Smooth muscle cell (in vitro differentiated cells): ENCODE measurements at regions not wholly inside any gene's neighbourhood (a gene's known extent, or its start where the extent isn't known, plus 50 kb on each side); places are given as distances from the start of the nearest gene placed in this dataset.

Experiments used
- DNase-seq: peaks from one replicate; lab custom pipeline; 2025; ENCODE audit not compliant: unreplicated experiment; lab: John Stamatoyannopoulos, UW
- H2AFZ ChIP-seq: fragments of 200-600 bp; sonication (generic); 2 replicates; pipeline ENCODE4 v1.6.0; 2016; ENCODE audit warnings: antibody characterized with exemption, low read depth, mild to moderate bottlenecking
- H3F3A ChIP-seq: fragments of 200-600 bp; sonication (generic); 2 replicates; pipeline ENCODE4 v1.6.0; 2017; ENCODE audit warnings: antibody characterized with exemption, low read depth
- H3K27ac ChIP-seq: fragments of 200-600 bp; sonication (generic); 2 replicates; pipeline ENCODE4 v1.5.1; 2016; ENCODE audit warnings: low read depth, mild to moderate bottlenecking
- H3K27me3 ChIP-seq: fragments of 200-600 bp; sonication (generic); 2 replicates; pipeline ENCODE4 v1.6.1; 2016; ENCODE audit warnings: low read depth, mild to moderate bottlenecking
- H3K36me3 ChIP-seq: fragments of 200-600 bp; sonication (generic); 2 replicates; pipeline ENCODE4 v1.5.1; 2016; ENCODE audit warnings: low read depth
- H3K4me1 ChIP-seq: fragments of 200-600 bp; sonication (generic); 2 replicates; pipeline ENCODE4 v1.5.1; 2016; ENCODE audit warnings: low read depth
- H3K4me2 ChIP-seq: fragments of 200-600 bp; sonication (generic); 2 replicates; pipeline ENCODE4 v1.6.0; 2016; ENCODE audit warnings: mild to moderate bottlenecking
- H3K4me3 ChIP-seq: fragments of 200-600 bp; sonication (generic); 2 replicates; pipeline ENCODE4 v1.5.1; 2016; ENCODE audit warnings: mild to moderate bottlenecking
- H3K79me2 ChIP-seq: fragments of 200-600 bp; sonication (generic); 2 replicates; pipeline ENCODE4 v1.6.0; 2016; ENCODE audit warnings: low read depth, mild to moderate bottlenecking
- H3K9ac ChIP-seq: fragments of 200-600 bp; sonication (generic); 2 replicates; pipeline ENCODE4 v1.6.0; 2016; ENCODE audit warnings: low read depth
- H3K9me3 ChIP-seq: fragments of 200-600 bp; sonication (generic); replicated peaks from 2 replicates; pipeline ENCODE4 v1.5.1; 2016; ENCODE audit warnings: low read depth
- H4K20me1 ChIP-seq: fragments of 200-600 bp; sonication (generic); 2 replicates; pipeline ENCODE4 v1.6.0; 2016; ENCODE audit warnings: low read depth
- WGBS: methylation state at CpG from one replicate; pipeline ENCODE4 v1.1.7; 2016; ENCODE audit warnings: low lambda C conversion rate; 5-methylcytosine and 5-hydroxymethylcytosine counted together
- TF ChIP-seq, protein P1 (sequence below): fragments of 200-600 bp; sonication (generic); IDR thresholded peaks from 2 replicates; pipeline ENCODE4 v1.5.1; 2017; ENCODE audit warnings: borderline replicate concordance, mild to moderate bottlenecking, antibody characterized with exemption; ENCODE audit not compliant: insufficient read depth, poor library complexity, severe bottlenecking

DNA sequence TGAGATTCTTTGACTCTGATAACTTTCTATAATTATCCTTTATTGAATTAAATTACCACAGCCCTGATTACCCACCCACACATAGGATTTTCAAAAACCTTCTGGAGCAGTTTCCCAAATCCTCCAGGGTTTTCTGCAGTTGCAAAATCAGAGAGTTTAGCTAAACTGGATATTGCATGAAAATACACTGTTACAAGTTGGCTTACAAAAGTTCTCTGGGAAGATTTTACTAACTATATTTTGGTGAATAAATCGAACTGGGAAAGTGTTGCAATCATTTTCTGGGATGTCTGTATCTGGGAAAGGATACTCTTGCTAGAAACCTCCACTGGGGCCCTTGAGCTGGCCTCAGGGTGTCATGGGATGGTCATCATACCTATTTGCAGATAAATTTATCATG lies 97.6 kb upstream of the STMND1 start:
- Histone ChIP-seq H3K27me3 (no peaks in the 10 kb centered on the region), H4K20me1 (no peaks in the 10 kb centered on the region), H3K9ac (no peak overlapping the region), H2AFZ (no peak overlapping the region), H3K27ac (peak overlapping the region; percentile 30), H3F3A (no peaks in the 10 kb centered on the region), H3K9me3 (no peaks in the 10 kb centered on the region), H3K36me3 (peaks cover 5% of the 10 kb centered on the region), H3K4me3 (no peak overlapping the region), H3K4me1 (peaks cover 5% of the 10 kb centered on the region), H3K79me2 (no peaks in the 10 kb centered on the region), H3K4me2 (peak overlapping the region; percentile 38)
- DNase-seq, result no peak
- TF ChIP-seq, protein P1, sequence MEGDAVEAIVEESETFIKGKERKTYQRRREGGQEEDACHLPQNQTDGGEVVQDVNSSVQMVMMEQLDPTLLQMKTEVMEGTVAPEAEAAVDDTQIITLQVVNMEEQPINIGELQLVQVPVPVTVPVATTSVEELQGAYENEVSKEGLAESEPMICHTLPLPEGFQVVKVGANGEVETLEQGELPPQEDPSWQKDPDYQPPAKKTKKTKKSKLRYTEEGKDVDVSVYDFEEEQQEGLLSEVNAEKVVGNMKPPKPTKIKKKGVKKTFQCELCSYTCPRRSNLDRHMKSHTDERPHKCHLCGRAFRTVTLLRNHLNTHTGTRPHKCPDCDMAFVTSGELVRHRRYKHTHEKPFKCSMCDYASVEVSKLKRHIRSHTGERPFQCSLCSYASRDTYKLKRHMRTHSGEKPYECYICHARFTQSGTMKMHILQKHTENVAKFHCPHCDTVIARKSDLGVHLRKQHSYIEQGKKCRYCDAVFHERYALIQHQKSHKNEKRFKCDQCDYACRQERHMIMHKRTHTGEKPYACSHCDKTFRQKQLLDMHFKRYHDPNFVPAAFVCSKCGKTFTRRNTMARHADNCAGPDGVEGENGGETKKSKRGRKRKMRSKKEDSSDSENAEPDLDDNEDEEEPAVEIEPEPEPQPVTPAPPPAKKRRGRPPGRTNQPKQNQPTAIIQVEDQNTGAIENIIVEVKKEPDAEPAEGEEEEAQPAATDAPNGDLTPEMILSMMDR, result no peak
- WGBS, result 13% methylated on average over 1 of the region's 1 CpG

DNA sequence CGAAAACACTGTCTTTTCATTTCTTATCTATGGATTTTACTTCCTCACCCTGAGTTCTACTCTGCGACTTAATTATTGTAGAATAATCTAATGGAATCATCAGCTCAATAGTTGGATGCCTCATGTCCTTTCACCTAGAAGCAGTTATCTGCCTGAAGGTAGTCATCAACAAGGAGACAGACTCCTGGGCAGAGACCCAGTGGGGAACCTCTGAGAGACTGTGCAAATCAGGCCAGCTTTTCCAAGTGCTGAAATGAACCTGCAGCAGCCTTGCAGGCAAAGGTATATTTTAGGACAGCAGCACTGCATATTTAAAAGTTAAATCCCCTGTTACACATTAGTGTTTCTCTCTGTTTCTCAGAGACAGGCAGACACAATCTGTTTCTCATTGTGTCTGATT lies 99.7 kb upstream of the STMND1 start:
- H3K4me3 ChIP-seq, result no peak overlapping the region
- no peak overlapping the region for H3K9ac ChIP-seq
- no peak overlapping the region for H3K27ac ChIP-seq
- peaks cover 5% of the 10 kb centered on the region for H3K4me1 ChIP-seq
- H3K36me3 ChIP-seq, result no peaks in the 10 kb centered on the region
- no peaks in the 10 kb centered on the region for H3K9me3 ChIP-seq
- H2AFZ ChIP-seq, result no peak overlapping the region
- WGBS, result 92% methylated on average over 2 of the region's 2 CpGs
- DNase-seq, result no peak
- TF ChIP-seq, protein P1, result no peak
- H3F3A ChIP-seq, result no peaks in the 10 kb centered on the region
- no peaks in the 10 kb centered on the region for H4K20me1 ChIP-seq
- no peaks in the 10 kb centered on the region for H3K79me2 ChIP-seq
- H3K27me3 ChIP-seq, result no peaks in the 10 kb centered on the region
- no peak overlapping the region for H3K4me2 ChIP-seq

GRCh38 chr6:17001188-17001587 lies 100.7 kb upstream of the STMND1 start:
- Histone ChIP-seq H3K4me3 (no peak overlapping the region), H3K4me2 (no peak overlapping the region), H3K36me3 (no peaks in the 10 kb centered on the region), H4K20me1 (no peaks in the 10 kb centered on the region), H3K9me3 (no peaks in the 10 kb centered on the region), H3K9ac (no peak overlapping the region), H3K27ac (no peak overlapping the region), H3K27me3 (no peaks in the 10 kb centered on the region), H3K79me2 (no peaks in the 10 kb centered on the region), H3F3A (no peaks in the 10 kb centered on the region), H2AFZ (no peak overlapping the region), H3K4me1 (peaks cover 5% of the 10 kb centered on the region)
- no peak for DNase-seq
- TF ChIP-seq, protein P1, result peak; percentile 15
- WGBS, result 77% methylated on average over 1 of the region's 1 CpG
